ENCODE measurements at regions not wholly inside any gene's neighbourhood (a gene's known extent, or its start where the extent isn't known, plus 50 kb on each side); places are given as distances from the start of the nearest gene placed in this dataset.
A peak's percentile ranks its signal among the peaks of the same experiment; 100 is the strongest.

GRCh38 chr1:147071142-147071541 is 101.1 kb downstream of the PRKAB2 start:
- Histone ChIP-seq H3K27ac (ENCODE audit: extremely low read depth, low read depth, low read length) (no peak overlapping the region), H3K4me1 (replicated peaks in 1 of 2; ENCODE audit: control insufficient read depth in 2 of 2, insufficient read depth in 2 of 2, low read length in 2 of 2) (peaks cover 0 to 4% of the 10 kb centered on the region in 2 experiments; a peak in 1 of 5 replicates), H3K27me3 (ENCODE audit: control insufficient read depth in 2 of 2, insufficient read depth in 2 of 2, low read length in 2 of 2) (peaks cover 30 to 32% of the 10 kb centered on the region in 2 experiments), H3K9ac (ENCODE audit: insufficient read depth in 1 of 2, low read depth in 2 of 2, low read length in 2 of 2) (no peak overlapping the region), H3K4me3 (no peak overlapping the region), H3K9me1 (ENCODE audit: control insufficient read depth, insufficient read depth, low read length) (no peaks in the 10 kb centered on the region), H2AFZ (ENCODE audit: low read depth, low read length) (no peak overlapping the region), H4K20me1 (replicated peaks; ENCODE audit: control insufficient read depth, insufficient read depth, low read length) (no peaks in the 10 kb centered on the region; the same call in 1 of the 2 replicates), H3K36me3 (ENCODE audit: control insufficient read depth, insufficient read depth, low read length) (no peaks in the 10 kb centered on the region), H3K4me2 (ENCODE audit: insufficient read depth, low read length) (no peak overlapping the region), H3K9me3 (replicated peaks; ENCODE audit: control insufficient read depth, insufficient read depth, low read depth, low read length) (no peaks in the 10 kb centered on the region), H3K79me2 (ENCODE audit: control insufficient read depth, insufficient read depth, low read length) (no peaks in the 10 kb centered on the region)
- 0% methylated on average over 1 of the region's 1 CpG for WGBS (ENCODE audit: insufficient coverage, low coverage, missing lambda C conversion rate)
- FAIRE-seq, result no peak
- in situ Hi-C loops (cut with MboI) (no loop called here), intact Hi-C loops (cut with micrococcal nuclease) (no loop called here)
- no TSS peak for BruUV-seq (replicated peaks)
- ChIA-PET CTCF (ENCODE audit: low intra/inter-chr PET ratio) (no interaction called here), POLR2A (interaction anchor here (1.3 kb wide), 1 partner anchor 13 kb away, joined by 5 read pairs; no protein-coding TSS in a partner anchor)
- no peak for DNase-seq (ENCODE audit: extremely low read depth in 1 of 4, low spot score in 3 of 4)
- TF ChIP-seq ETV1 (tag; conservative IDR thresholded peaks at IDR 0.05; ENCODE audit: low read depth) (no peak), BRCA1 (IDR thresholded peaks at IDR 0.05) (no peak), BRCA1 (CRISPR knock-in tag; IDR thresholded peaks at IDR 0.05) (no peak), TAL1 (IDR thresholded peaks at IDR 0.05) (peak; percentile 55), TRIM24 (IDR thresholded peaks at IDR 0.05) (0 out of 4 replicates have a peak, but pooled peaks of 1 of the 2 experiments have one; percentile 12), HOXB6 (CRISPR knock-in tag; IDR thresholded peaks at IDR 0.05; ENCODE audit: borderline replicate concordance) (no peak), C11orf30 (IDR thresholded peaks at IDR 0.05; ENCODE audit: low read depth) (0 out of 2 replicates have a peak, but pooled peaks have one; percentile 14), SOX6 (IDR thresholded peaks at IDR 0.05) (peak; percentile 30; the same call in 1 of the 2 replicates), ARID1B (IDR thresholded peaks at IDR 0.05) (peak; percentile 59; the same call in 1 of the 2 replicates)
- no peak for ATAC-seq

Measured in K562 (cell line).